Sigmoid colon (tissue), 3 donors: ENCODE measurements at regions not wholly inside any gene's neighbourhood (a gene's known extent, or its start where the extent isn't known, plus 50 kb on each side); places are given as distances from the start of the nearest gene placed in this dataset.

Experiments used
- CTCF ChIP-seq, 4 experiments: fragments of 450-650 bp in 3 of 4; fragments of 200-600 bp in 1 of 4; IDR thresholded peaks; one replicate each; pipeline ENCODE4 v1.5.1; 2016 to 2019; ENCODE audit warnings: antibody characterized with exemption in 4 of 4, mild to moderate bottlenecking in 3 of 4, moderate library complexity in 2 of 4
- POLR2A ChIP-seq, 2 donors: fragments of 450-650 bp; IDR thresholded peaks; one replicate each; pipeline ENCODE4 v1.6.1; 2016; ENCODE audit warnings: antibody characterized with exemption in 2 of 2, mild to moderate bottlenecking in 2 of 2, moderate library complexity in 2 of 2

GRCh38 chr10:105761576-105762260, 1120.6 kb downstream of the SORCS3 start:
- TF ChIP-seq POLR2A (IDR thresholded peaks at IDR 0.05): no peak
- TF ChIP-seq CTCF (IDR thresholded peaks at IDR 0.05): no peak
